ENCODE measurements at regions not wholly inside any gene's neighbourhood (a gene's known extent, or its start where the extent isn't known, plus 50 kb on each side); places are given as distances from the start of the nearest gene placed in this dataset.
A peak's percentile ranks its signal among the peaks of the same experiment; 100 is the strongest.

GRCh38 chr4:14339715-14340114 is 662.6 kb upstream of the CPEB2 start:
- 87% methylated on average over 5 of the region's 5 CpGs for WGBS, 3 donors
- DNase-seq = no peak
- H3K4me3 ChIP-seq = no peak overlapping the region
- ATAC-seq = no peak
- intact Hi-C loops (cut with DNase I) = no loop called here
- H3K36me3 ChIP-seq (ENCODE audit: insufficient read depth in 1 of 2, low read depth in 1 of 2) = no peaks in the 10 kb centered on the region
- no peaks in the 10 kb centered on the region for H3K27me3 ChIP-seq (ENCODE audit: insufficient read depth in 3 of 3, low read length in 2 of 3)
- TF ChIP-seq CTCF (IDR thresholded peaks at IDR 0.05) = no peak
- no peaks in the 10 kb centered on the region for H3K4me1 ChIP-seq
- no peak overlapping the region for H3K27ac ChIP-seq
- H3K9me3 ChIP-seq = no peaks in the 10 kb centered on the region

GRCh38 chr4:14340321-14340720 is 662.0 kb upstream of the CPEB2 start:
- DNase-seq = no peak
- Histone ChIP-seq H3K27me3 (ENCODE audit: insufficient read depth in 3 of 3, low read length in 2 of 3) (no peaks in the 10 kb centered on the region), H3K27ac (no peak overlapping the region), H3K36me3 (ENCODE audit: insufficient read depth in 1 of 2, low read depth in 1 of 2) (no peaks in the 10 kb centered on the region), H3K9me3 (no peaks in the 10 kb centered on the region), H3K4me3 (no peak overlapping the region), H3K4me1 (no peaks in the 10 kb centered on the region)
- no peak for ATAC-seq
- intact Hi-C loops (cut with DNase I) = no loop called here
- no peak for TF ChIP-seq CTCF (IDR thresholded peaks at IDR 0.05)
- 51 to 56% (median 54%) methylated on average over 4 of the region's 4 CpGs for WGBS, 3 donors

GRCh38 chr4:14343961-14344360 is 658.3 kb upstream of the CPEB2 start:
- Histone ChIP-seq H3K27me3 (ENCODE audit: insufficient read depth in 3 of 3, low read length in 2 of 3) (no peaks in the 10 kb centered on the region), H3K4me1 (no peaks in the 10 kb centered on the region), H3K9me3 (no peaks in the 10 kb centered on the region), H3K27ac (no peak overlapping the region), H3K36me3 (ENCODE audit: insufficient read depth in 1 of 2, low read depth in 1 of 2) (no peaks in the 10 kb centered on the region), H3K4me3 (no peak overlapping the region)
- no peak for DNase-seq
- TF ChIP-seq CTCF (IDR thresholded peaks at IDR 0.05) = no peak
- intact Hi-C loops (cut with DNase I) = no loop called here
- ATAC-seq = no peak
- WGBS, 3 donors = 42 to 50% (median 48%) methylated on average over 4 of the region's 4 CpGs

GRCh38 chr4:14345356-14345775 is 656.9 kb upstream of the CPEB2 start:
- Histone ChIP-seq H3K27ac (no peak overlapping the region), H3K36me3 (ENCODE audit: insufficient read depth in 1 of 2, low read depth in 1 of 2) (no peaks in the 10 kb centered on the region), H3K9me3 (no peaks in the 10 kb centered on the region), H3K4me3 (no peak overlapping the region), H3K4me1 (no peaks in the 10 kb centered on the region), H3K27me3 (ENCODE audit: insufficient read depth in 3 of 3, low read length in 2 of 3) (no peaks in the 10 kb centered on the region)
- ATAC-seq (peak in 3 of 4 donors; percentile 46 to 70 (median 53)), DNase-seq (no peak)
- no peak for TF ChIP-seq CTCF (IDR thresholded peaks at IDR 0.05)
- WGBS, 3 donors = 29 to 37% (median 34%) methylated on average over 1 of the region's 1 CpG
- intact Hi-C loops (cut with DNase I) = no loop called here

- Histone ChIP-seq H3K27ac (no peak overlapping the region), H3K4me1 (no peaks in the 10 kb centered on the region), H3K36me3 (ENCODE audit: insufficient read depth in 1 of 2, low read depth in 1 of 2) (no peaks in the 10 kb centered on the region), H3K4me3 (no peak overlapping the region), H3K27me3 (ENCODE audit: insufficient read depth in 3 of 3, low read length in 2 of 3) (no peaks in the 10 kb centered on the region), H3K9me3 (no peaks in the 10 kb centered on the region)
- intact Hi-C loops (cut with DNase I) = no loop called here
- TF ChIP-seq CTCF (IDR thresholded peaks at IDR 0.05) = no peak
- WGBS, 3 donors = 58 to 69% (median 69%) methylated on average over 7 of the region's 7 CpGs
- ATAC-seq = no peak
- DNase-seq = no peak
Measured at GRCh38 chr4:14347526-14347925, 654.8 kb upstream of the CPEB2 start.
